Left lobe of liver (tissue), 2 donors: ENCODE measurements at regions not wholly inside any gene's neighbourhood (a gene's known extent, or its start where the extent isn't known, plus 50 kb on each side); places are given as distances from the start of the nearest gene placed in this dataset.

Source experiments
- ATAC-seq: fragments of 200-7000 bp; cut with Tn5 transposase; one replicate; pipeline ENCODE4 v1.9.1; 2020; ENCODE audit warnings: mild to moderate bottlenecking, moderate library complexity
- DNase-seq: peaks from one replicate; pipeline ENCODE4 v3.0.0-alpha.2; 2020; ENCODE audit warnings: low spot score
- donor health status: DM: no; HTN: no; CAD: no; lungs with moderate emphysema.
- donor health status: DM: no; HTN: yes; CAD: no.

DNA sequence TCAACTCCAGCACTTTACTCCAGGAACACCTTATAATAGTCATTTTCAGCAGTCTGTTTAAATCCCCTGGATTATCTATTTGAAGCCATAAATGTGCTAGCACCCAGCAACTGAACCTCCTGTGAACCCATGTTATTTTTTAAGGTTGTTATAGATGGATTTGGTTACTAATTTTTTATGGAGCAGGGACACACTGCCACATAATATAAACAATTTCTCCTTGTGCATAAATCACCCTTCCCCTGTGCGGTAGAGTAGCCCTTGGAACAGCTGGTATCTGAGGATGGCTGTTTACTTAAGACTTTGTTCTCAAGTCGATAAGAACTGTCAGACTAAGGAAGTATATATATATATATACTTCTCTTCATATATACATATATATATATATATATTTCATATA lies 367.4 kb downstream of the EPHA4 start:
- DNase-seq = no peak
- no peak for ATAC-seq

DNA sequence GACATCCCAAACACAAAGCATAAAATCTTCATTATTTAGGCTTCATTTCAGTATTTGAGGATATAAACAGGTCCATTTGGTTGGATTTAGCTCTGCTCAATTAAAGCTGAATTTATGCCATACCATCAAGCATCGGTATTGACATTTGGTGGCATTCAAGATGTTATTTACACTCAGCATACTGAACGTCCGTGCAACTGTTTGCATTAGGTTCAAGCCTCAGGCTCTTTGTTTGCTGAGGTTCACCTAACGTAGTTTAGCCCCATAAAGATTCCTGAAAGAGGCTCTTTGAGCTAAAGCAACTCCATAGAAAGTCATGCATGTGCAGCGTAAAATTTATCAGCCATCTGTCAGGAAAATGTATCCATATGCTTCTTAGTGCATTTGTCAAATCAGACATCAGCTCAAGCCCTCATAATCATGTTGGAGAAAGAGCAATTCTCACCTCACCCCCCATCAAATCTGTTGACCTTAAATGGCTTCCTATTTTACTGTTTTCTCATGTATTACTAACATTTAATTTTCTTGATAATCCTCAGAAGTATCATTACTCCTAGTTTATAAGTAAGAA lies 366.9 kb downstream of the EPHA4 start:
- DNase-seq (no peak), ATAC-seq (no peak)

DNA sequence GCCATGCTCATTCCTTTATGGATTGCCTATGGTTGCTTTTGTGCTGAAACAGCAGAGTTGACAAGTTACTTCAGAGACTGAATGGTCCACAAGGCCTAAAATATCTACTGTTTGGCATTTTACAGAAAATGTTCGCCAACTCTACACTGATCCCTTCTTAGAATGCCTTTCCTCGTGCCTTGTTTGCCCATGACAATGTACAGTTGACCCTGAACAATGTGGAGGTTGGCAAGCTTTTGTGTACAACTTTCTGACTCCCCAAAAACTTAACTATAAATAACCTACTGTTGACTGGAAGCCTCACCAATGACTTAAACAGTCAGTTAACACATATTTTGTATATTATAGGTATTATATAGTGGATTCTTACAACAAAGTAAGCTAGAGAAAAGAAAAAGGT lies 361.4 kb downstream of the EPHA4 start:
- ATAC-seq (no peak), DNase-seq (no peak)

DNA sequence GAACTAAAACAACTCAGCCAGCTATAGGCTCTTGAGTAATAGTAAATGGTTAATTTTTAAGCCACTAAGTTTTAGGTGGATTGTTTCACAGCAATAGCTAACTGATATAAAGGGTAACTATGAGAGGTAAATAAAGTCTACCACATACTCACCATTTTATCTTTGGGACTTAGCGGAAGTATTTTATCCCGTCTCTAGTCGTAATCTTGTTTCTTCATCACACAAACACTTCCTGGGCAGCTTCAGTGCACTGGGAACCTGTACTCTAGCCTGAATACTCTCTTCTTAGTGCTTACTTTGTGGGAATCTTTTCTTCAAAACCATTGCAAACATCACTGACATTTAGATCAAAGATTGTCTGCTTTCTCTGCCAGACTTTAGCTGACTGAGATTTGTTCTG lies 360.5 kb downstream of the EPHA4 start:
- ATAC-seq = no peak
- no peak for DNase-seq

DNA sequence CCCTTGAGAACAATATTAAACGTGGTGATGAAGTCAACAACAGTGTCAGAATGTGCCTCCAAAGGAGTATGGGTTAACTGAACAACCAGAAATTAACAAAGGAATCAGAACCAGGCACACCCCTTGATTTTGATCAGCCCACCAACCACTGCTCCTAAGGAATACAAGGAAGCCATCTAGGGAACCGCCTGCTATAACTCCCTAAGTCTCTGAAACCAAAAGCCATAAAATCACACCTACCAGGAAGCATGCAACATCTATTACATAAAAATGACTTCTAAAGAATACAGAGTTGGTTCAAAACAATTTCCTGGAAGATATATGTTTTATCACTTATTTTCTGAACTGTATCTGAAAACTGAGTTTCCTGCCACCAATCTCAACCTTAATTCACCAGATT lies 360.0 kb downstream of the EPHA4 start:
- DNase-seq = no peak
- no peak for ATAC-seq

DNA sequence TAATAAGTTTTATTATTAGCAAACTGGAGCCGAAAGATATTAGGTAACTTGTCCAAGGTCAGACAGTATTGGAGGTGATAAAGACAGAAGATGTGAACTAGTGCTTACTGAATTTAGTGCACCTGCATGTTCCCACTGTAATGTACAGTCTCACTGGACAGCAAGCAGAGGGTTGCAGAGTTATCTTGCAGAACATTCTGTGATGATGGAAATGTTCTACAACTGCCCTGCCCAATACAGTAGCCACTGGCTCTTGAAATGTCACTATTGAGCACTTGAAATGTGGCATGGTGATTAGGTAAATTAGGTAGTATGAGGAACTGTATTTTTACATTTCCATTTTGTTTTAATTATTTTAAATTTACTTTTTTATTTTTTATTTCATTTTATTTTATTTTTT lies 356.6 kb downstream of the EPHA4 start:
- ATAC-seq = no peak

DNA sequence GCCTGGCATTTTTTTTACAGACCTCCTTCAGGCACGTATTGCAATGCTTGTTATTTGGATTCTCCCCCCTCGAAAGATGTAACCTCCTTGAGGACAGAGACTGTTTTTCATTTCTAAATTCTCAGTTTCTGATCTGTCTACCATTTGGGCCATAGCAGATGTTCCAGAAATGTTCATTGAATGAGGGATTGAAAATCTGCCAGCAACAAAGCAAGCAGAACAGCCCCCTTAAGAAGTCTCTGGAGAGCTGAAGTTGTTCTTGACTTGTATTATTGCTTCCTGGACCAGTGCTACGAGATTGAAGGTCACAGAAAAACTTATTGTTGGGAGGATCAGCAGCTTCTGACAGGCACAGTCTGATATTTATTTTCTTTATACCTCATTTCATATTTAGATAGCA lies 355.5 kb downstream of the EPHA4 start:
- DNase-seq (no peak), ATAC-seq (no peak)

More for the DNA sequence above, 356.6 kb downstream of the EPHA4 start:
- DNase-seq = no peak

DNA sequence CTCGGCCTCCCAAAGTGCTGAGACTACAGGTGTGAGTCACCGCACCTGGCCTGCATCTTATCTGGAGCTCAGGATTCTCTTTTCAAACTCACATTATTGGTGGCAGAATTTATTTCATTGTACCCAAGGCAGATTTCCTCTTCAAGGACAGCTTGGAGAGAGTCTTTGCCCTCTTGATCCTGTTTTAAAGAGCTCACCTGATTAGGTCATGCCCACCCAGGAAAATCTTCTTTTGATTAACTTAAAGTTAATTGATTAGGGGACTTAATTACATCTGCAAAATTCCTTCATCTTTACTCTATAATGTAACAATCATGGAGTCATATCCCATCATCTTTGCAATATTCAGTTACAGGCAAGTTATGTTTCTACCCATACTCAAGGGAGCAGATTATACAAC lies 346.4 kb downstream of the EPHA4 start:
- no peak for ATAC-seq
- no peak for DNase-seq

DNA sequence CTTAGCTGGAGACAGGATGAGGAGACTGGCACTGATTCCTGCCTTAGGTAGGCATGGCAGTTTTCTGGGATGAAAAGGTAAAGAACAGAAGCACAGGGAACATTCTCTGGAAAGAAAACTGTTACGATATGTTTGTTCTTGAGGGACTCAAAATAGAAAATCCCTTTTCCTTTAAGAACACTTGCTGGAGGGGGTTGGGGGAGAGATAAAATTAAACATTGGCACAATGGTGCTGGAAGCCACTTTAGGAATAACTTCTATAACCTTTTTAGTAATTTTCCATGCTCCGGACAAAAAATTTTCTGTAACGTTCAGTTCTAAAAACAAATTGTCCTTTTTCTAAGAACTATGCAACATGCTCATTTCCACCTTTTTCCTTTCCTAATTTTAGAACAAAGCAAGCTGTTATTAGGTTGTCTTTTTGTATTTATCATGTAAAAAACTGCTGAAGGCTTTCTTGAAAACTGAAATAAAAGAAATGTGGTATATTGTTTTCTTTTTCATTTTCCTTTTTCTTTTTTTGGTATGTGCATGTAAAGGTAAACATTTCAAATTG lies 343.8 kb downstream of the EPHA4 start:
- ATAC-seq = no peak
- no peak for DNase-seq

DNA sequence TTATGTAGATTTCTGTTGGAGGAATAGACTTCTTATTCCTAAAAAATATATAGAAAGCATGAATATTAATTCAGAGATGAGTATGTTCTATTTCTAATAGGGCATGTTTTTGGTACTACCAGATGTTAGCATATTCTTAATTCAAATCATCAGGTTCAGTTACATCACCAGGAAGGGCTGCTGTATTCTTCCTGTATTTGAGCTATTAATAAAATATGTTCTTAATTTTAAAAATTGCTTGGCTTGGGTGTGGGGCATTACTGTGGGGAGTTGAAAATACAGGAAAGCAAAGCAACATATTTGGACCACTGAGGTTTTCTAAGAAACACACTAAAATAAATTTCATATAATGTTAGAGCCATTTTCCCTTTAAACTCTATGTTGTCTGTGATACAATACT lies 343.0 kb downstream of the EPHA4 start:
- ATAC-seq (no peak), DNase-seq (no peak)

DNA sequence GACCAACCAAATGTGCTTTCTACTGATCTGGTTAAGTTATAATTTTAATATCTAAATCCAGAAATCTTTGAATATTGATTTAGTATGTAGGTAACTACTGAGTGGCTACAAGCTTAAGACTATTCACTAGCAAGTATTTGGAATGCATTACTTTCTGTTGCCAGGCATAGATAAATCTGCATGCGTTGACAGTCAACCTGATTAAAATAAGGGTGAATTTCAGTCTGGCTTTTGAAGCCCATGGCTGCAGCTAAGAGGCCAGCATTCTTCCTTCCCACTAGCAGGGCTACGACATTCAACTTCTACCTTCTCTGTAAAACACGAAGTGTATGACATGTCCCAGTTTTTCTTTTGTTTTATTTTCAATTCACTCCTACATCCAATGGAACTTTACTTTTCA lies 340.6 kb downstream of the EPHA4 start:
- DNase-seq = no peak
- no peak for ATAC-seq

DNA sequence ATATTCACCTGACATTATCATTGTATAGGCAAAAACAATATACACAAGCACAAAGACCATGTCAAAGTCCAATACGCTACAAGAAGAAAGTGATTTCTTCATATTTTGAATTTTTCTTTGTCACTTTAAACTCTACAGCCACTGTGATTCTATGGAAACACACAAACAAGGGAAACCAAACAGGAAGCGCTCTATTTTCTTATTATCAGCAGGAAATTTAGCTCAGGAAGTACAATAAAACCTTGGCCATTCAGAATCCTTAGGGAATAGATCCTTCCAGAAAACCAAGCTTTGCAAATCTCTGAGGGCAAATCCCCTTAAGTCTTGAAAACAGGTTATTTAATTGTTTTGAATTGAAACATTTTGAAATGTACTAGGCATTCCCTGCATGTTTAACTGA lies 336.2 kb downstream of the EPHA4 start:
- ATAC-seq (no peak), DNase-seq (no peak)

DNA sequence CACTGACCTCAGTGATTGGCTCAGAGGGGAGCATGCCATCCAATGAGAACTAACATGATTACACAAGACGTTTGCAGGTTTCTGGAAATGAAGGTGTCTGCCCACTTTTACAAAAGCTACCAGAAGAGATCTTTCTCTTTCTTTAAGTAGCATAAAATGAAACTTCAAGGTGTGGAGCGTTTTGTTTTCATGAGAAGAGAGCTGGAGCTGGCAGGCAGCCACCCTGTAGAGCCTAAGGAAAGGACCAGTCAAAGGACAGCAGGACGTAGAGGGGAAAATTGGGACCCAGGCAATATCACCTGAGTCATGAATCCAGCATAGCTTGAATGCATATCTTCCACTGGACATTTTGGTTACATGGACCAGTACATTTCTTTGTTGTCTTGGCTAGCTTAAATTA lies 331.0 kb downstream of the EPHA4 start:
- no peak for ATAC-seq
- no peak for DNase-seq

DNA sequence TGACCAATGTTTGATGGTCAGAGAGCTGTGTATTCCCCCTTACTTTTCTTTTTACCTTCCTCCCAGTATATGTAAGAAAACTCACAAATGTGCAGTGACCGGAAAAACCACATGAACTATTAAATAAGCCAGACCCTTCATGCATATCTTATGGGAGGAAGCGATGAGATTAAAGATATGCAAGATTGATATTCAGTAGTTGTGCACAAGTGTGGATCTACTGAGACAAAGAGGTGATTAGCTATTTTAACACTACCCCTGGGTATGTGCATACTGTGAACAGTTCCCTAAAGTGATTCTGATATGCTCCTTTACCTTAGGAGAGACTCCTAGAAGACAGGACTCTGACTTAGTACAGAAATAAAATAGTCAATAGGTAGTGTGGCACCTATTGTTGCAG lies 328.3 kb downstream of the EPHA4 start:
- DNase-seq = no peak

DNA sequence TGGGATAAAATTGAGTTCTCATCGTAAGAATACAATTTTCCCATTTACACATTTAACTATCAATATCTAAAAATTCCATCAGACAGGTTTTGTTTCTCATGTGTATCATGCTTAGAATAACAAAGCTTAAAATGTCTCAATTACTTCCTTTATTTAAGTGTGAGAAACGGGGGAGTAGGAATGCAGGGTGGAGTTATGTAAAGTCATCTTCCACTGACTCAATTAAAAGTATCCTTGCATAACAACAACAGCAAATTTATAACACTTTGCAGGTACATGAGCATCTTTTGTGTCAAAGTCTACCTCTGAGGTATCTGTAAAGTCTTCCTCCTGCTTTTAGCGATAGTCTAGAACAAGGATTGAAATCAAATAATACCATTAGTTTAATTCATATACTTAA lies 327.1 kb downstream of the EPHA4 start:
- DNase-seq (no peak), ATAC-seq (no peak)

More for the DNA sequence above, 328.3 kb downstream of the EPHA4 start:
- ATAC-seq = no peak

DNA sequence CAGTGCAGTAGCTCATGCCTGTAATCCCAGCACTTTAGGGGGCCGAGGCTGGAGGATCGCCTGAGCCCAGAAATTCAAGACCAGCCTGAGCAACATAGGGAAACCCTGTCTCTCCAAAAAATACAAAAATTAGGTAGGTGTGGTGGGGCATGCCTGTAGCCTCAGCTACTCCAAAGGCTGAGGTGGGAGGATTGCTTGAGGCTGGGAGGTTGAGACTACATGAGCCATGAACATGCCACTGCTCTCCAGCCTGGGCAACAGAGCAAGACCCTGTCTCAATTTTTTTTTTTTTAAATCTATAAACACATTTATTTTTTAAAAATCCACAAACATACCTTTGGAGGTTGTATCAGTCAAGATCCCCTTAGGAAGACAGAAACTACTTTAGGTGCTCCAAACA lies 326.3 kb downstream of the EPHA4 start:
- DNase-seq = no peak
- ATAC-seq = no peak

DNA sequence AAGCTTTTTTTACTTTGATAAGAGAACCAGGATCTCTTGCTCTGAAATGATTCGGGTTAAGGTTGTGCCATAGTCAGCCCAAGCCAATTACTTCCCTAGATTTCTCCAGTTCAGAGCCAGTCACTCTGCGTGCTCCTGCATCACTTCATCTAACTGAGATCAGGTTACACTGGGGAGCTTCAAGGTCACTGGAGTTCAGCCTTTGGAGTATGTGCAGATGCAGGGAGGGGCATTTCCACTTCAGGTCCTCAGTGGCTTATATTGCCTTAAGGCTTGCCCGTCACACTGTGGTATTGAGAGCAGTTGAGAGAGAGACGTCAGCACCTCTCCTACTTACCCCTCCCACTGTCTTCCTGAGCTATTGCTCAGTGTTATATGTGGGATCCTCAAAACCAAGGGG lies 317.8 kb downstream of the EPHA4 start:
- DNase-seq = no peak
- ATAC-seq = no peak

DNA sequence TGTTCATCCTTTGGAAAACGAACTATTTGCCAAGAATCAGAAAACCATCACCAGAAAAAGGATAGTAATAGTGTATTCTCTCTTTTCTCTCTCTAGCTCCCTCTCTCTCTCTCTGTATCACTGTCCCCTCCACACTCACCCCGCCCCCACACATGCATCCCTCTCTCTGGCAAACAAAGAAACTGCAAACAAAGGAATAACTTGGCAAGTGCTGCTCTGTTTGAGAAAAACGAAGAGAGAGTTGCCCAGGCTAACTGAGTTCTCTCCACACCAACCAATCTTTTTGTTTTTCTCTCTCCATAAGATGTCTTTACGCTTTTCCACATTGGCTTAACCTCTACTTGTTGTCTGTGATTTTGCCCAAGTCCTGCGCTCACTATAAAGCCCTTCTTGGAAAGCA lies 316.2 kb downstream of the EPHA4 start:
- ATAC-seq (no peak), DNase-seq (no peak)

DNA sequence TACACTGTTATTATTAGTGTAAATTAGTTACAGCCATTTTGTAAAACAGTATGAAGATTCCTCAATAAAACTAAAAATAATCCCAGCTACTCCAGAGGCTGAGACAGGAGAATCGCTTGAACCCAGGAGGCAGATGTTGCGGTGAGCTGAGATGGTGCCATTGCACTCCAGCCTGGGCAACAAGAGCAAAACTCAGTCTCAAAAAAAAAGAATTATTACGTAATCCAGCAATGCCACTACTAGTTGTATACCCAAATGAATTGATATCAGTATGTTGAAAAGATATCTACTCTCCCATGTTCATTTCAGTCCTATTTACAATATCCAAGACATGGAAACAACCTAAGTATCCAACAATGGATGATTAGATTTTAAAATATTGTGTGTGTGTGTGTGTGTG lies 313.6 kb downstream of the EPHA4 start:
- DNase-seq (no peak), ATAC-seq (no peak)

DNA sequence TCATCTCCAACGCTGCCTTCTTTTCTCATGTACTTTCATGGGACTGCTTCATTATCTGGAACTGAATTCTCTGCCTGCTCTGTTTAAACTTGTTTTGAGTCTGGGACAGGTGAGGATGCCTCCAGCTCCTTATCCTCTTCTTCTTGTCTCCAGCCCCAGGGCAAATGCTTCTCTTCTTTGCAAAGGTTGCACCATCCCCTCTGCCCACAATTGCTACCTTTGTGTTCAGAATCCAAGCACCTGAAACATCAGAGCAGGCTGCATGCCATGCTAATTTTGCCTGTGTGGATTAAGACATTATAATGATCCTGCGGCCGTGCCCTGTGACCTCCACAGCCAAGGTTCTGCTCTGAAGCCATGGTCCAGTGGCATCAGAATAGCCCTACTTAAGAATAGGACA lies 309.5 kb downstream of the EPHA4 start:
- DNase-seq (no peak), ATAC-seq (no peak)

DNA sequence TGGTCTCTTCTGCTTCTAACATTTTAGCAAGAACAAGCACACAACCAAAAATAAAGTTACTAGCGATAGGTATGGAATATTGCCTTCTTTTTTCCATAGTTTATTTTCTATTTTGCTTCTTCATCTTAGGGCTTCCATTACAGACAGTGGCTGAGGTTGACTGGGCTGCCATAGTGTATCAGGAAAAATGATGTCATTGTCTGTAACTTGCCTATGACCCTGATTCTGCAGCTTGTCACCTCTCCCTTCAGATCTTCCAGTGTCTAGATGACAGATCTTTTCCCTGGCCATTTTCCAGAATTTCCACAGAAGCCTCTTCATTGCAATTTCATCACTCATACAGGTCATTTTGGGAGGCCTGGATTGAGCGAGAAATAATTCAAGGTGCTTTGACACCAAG lies 308.5 kb downstream of the EPHA4 start:
- DNase-seq = no peak
- ATAC-seq = no peak

DNA sequence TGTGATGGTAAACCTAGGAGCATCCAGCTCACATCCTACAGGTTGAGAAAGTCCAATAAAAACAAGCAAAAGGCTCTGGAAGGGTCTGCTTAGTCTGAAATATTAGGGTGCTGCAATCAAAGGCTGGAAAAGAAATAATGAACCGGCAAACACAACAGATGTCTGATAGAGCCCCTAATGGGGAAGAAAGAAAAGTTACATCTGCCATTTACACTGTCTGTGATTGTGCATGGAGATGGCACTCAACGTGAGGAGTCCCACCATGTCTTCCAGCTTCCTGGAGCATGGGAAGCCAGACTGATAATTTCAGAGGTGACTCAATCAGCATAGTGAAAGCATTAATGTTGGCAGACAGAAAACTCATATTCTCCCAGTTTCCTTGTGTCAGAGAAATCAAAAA lies 307.8 kb downstream of the EPHA4 start:
- DNase-seq = no peak
- no peak for ATAC-seq

DNA sequence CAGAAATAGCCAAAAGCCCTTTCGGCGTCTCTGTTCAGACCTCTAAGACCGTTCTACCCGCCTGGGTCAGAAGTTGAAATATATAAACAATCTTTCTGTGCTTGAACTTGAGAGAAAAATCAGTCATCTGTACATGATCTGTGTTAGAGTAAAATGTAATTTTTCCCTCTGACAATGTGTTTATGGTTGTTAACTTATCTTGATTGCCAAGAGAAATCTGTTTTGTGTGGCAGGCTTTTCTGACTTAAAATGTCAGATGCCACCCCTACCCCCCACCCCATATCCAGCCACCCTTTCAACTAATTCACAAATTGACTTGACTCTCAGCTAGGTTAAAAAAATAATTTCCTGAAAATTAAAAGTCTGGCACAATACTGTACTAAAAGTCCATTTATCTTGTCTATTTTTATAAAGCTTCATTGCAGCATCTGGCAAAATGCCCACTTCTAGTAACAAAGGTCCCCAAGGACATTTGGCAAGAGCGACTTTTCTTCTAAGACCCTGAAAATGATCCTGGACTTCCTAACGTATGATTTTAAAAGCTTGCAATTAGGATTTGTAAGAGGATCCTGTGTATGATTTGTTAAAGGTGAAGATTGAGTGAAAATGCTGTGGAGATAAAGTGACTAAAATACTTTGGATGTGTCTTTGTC lies 304.2 kb downstream of the EPHA4 start:
- ATAC-seq (no peak), DNase-seq (no peak)
